HG03039 (cell line): ENCODE measurements at regions not wholly inside any gene's neighbourhood (a gene's known extent, or its start where the extent isn't known, plus 50 kb on each side); places are given as distances from the start of the nearest gene placed in this dataset.

Experiments used
- ATAC-seq: cut with Tn5 transposase; IDR thresholded peaks from one replicate; pipeline ENCODE4 v1.9.1; 2021; ENCODE audit warnings: mild to moderate bottlenecking, moderate library complexity; ENCODE audit not compliant: unreplicated experiment

DNA sequence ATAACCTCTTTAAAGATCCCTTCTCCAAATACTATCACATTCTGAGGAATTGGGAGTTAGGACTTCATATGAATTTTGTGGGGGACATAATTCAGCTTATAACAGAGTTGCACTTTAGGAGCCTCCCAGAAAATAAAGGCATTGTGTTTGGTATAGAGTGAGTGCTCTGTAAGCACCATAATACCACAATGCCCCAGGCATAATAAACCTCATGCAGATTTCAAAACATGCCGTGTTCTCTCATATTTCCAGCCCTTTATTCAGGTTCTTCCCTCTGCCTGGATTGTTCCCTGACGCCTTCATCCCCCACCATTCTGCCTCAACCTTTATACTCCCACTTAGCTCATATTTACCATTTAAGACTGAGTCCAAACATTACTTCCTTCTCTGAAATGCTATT, 398.8 kb upstream of the FAT3 start:
- ATAC-seq = no peak

DNA sequence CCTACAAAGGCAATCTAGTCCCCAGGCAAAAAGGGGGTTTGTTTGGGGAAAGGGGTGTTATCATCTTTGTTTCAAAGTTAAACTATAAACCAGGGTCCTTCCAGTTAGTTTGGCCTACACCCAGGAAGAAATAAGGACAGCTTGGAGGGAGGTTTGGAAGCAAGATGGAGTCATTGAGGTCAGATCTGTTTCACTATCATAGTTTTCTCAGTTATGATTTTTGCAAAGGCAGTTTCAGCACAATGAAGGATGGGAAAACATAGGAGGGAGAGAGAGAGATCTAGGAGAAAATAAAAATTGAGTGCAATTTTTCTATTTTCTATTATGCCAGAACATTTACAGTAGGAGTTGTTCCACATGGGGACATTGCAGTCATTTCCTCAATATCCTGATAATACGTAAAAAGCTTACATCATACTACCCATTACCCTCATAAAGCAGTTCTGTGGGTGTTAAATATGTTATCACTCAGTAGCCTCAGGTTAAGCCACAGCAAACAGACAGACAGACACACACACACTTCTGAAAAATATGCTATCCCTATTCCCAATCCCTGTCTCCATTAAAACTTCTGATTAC, 401.3 kb upstream of the FAT3 start:
- ATAC-seq = no peak

DNA sequence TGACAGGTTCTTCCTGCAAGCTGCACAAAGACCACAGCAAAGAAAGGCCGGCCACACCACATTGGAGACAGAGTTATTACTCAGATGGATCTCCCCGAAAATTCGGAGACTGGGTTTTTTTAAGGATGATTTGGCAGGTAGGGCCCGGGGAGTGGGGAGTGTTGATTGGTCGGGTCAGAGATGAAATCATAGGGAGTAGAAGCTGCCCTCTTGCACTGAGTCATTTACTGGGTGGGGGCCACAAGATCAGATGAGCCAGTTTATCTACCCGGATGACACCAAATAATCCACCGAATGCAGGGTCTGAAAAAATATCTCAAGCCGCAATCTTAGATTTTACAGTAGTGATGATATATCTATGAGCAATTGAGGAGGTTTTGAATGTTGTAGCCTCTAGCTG, 401.8 kb upstream of the FAT3 start:
- no peak for ATAC-seq

DNA sequence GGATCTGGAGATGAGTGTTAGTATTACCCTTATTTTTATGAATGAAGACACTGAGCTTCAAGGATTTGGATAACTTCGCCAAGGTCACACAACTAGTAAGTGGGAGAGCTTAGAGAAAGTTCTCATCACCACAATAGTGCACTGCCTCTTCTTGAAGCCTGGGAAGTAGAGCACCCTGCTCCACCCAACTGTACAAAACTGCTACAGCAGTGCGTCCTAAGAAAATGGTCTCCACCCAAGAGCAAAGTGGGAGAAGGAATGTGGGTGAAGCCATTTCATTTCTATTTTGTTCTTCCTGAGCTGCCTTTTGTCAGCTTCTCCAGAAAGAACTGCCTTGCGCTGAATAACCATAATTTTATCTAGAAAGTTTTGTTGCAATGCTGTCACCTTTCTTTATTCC, 403.9 kb upstream of the FAT3 start:
- no peak for ATAC-seq

DNA sequence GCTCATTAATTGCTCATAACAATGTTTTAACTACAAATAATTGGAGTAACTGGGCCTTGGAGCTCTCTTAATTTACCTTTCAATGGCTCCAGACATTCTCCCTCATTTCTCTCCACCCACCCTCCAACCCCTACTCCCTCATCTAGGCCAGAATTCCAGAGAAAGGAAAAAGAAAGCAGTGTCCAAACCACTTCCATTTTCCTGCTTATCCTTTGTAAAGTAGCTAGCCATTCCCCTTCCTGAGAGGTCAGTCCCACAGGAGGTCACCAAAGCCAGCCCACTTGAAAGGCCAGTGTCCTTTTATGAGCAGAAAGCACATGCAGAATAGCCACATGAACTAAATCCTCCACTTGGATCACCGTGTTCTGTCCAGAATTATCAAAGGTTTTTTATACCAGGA, 404.8 kb upstream of the FAT3 start:
- ATAC-seq = no peak

DNA sequence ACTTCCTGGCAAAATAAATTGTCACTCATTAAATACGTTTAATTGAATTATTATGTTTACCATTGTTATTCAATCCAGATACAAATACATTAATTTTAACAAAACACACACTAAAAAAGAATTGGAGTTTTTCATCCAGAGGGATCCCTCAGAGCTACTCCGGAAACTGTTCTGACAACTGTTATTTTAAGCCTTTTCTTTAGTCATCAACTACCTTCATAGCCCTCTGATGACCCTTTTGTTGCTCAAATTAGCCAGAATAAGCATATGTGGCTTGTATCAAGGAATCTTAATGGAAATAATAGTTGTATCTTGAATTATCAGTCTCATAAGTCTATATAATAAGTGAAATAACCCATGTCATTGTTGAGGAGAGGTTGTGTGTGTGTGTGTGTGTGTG, 405.4 kb upstream of the FAT3 start:
- ATAC-seq = no peak

DNA sequence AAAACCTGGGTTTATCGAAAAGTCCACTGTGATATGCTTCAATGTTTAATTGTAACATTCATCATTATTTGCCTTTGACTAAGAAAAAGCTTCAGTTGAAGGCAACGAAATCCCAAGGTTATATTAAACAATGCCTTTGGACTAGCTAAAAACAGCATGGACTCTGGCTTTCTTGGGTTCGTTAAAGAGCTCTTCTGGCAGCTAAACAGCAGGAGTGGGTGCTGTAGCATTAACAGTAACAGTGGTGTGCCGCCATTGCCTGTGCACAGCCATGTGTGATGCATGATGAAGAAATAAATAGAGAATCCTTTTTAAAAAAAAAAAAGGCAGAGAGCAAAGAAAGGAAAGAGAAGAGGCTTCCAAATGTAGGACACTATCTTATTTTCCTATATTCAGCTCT, 406.6 kb upstream of the FAT3 start:
- no peak for ATAC-seq

DNA sequence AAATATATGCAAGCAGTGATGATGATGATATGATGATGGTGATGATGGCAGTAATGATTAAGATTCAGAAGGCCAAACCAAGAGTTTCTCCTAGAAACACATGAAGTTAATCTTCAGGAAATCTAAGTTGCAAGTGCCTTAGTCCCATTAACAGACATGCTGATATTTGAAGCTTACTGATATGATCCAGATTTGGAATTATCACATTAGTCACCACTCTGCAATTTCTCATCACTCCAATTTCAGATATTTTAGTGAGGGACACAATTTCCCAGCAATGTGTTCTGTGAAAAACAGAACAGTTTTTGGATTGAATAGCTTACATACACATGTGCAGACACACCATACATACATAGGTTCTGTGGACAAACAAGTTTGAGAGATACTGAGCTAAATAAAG, 411.4 kb upstream of the FAT3 start:
- no peak for ATAC-seq

DNA sequence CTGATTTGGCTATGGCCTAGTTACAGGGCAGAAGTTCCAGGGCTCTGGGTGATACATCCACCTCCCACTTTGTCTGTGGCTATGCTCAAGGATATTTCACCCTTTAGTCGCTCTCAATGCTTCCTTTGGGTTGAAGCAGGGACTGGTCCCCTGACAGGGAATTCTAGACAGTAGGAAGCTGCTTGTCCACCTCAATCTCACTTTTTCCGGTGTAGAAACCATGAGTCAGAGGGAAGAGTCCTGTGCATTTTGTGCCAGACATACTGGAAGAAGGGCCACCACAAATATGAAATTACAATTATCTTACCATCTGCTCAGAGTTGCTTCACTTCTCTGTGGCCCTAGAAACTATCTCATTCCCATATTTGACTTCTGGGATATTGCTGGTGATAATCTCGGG, 413.7 kb upstream of the FAT3 start:
- no peak for ATAC-seq

DNA sequence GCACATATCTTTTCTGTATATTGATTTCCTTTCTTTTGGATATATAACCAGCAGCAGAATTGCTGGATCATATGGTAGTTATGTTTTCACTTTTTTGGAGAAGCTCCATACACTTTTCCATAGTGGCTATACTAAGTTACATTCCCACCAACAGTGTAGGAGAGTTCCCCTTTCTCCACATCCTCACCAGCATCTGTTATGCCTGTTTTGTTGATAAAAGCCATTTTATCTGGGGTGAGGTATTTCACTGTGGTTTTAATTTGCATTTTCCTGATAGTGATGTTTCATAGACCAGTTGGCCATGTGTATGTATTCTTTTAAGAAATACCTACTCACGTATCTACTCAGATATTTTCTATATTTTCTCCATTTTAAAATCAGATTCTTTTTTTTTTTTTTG, 419.3 kb upstream of the FAT3 start:
- no peak for ATAC-seq

DNA sequence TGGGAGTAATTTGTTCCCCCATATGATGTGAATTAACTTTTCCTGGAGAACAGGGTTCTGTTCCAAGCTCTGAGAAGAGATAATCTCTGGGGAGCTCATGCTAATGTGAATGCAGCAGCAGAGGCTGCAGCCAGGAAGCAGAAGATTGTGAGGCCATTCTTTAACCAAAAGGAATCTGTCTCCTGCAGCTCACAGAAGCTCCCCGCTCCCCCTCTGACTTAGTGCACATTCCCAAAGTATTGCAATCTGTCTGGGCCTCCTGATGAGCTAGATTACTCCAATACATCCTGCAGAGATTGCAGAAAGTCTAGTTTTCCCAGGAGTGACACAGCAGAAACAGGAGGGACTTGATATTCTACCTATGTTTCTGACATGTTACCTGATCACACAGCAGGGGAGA, 420.6 kb upstream of the FAT3 start:
- no peak for ATAC-seq

DNA sequence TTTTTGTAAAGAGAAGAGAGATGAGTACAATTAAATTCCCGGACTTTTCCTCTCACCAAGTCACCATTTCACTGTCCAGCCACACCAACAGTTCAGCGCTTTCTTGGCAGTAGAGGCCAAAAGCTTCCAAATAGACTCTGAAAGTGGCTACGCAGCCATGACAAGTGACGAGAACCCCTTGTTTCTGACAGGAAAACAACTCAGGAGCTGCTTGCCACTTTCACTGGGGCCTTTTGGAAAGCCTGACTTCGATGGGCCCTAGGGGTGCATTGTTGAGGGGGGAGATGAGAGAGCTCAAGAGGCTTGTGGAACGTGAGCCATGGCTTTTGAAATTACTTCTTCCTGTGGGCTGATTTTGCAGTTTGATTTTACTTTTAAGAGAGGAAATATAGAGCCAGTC, 422.1 kb upstream of the FAT3 start:
- ATAC-seq = no peak

DNA sequence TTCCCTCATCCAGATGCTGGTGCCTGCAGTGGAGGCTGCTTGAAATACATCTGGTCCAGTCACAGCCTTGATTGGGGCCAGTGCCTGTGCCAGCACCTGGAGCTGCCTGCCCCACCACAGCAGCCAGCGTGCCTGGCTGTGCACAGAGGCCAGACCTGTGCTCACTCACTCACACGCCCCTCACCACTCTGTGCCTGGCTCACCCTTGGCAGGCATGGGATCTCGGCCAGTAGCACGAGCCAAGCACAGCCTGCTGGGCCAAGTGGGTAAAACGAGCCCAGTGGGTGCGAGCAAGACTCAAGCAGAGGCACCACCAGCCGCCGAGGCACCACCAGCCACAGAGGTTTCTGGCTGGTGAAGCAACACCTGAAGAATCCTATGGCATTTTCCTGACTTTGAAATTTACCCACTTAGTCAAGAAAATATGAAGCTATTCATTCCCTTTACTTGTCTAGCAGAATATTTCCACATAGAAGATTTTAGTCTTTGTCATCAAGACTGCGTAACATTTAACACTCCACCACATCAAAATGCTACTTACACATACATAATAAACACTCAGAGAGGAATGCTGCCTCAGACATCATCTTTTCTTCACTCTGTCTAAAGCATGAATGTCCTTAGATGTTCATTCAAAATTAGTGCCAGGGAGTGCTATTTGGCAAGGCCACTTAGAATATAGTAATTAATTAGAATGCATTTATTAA, 424.3 kb upstream of the FAT3 start:
- no peak for ATAC-seq

DNA sequence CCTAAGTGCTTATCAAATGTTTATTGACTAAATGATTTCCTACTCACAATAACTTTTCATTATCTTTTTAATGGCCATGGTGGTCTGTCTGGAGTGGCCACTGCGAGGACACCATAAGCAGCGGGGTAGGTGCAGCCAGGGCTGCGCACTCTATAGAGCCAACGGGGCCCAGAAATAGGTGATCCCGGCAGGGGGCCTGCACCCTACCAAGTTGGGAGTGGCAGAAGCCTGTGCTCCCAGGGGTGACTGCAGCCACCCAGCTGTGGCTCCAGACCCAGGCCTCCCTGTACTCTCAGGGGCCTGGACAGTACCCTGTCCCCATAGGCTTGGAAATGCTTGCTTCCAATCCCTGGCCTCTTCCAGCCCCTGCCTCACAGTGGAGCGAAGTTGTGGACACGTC, 426.4 kb upstream of the FAT3 start:
- no peak for ATAC-seq

DNA sequence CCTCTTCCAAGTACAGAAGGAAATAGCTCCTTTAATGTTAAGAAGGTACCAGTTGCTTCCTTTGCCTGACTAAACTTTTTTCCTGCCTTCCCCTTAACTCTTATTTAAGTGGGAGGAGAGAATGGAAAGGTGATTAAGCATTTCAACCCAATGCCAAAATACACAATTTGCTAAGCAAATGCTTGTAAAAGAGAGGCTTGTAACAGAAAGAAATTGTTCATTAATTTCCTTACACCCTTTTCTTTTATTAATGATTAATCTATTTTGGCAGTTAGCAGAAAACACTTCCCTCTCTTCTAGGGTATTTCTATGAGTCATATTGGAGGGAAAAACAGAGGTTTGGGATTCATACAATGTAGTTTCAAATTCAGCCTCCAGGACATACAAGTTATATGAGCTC, 427.6 kb upstream of the FAT3 start:
- no peak for ATAC-seq

DNA sequence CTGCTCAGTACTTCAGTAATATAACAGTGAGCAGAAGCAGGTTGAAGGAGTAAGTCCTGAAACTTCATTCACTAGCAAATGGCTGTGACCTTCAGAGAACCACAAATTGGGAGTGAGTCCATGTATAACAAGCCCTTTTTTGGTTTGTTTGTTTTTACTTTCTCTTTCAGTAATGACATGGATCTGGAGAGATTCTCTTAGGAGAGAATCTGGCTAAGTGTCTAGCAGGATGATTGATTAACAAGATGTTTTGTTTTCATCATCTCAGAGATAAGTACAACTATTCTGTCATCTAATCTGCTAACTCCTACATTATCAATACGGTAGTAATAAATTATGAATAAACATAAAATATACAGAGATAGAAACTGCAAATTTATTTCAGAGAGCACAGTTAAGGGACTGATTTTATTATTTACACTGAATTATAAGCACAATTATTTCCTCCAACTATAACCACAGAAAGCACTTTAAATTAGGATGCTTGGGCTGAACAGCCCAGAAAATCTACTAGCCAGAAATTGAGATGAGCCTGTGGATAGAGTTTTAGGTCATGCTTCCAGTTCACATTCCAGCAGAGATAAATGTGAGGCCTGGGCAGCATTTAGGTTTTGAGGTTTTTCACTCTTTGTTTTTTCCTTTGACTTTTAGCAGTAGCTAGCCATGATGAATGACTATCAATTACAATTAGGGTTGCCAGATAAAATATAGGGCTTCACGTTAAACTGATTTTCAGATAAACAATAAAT, 429.3 kb upstream of the FAT3 start:
- no peak for ATAC-seq

DNA sequence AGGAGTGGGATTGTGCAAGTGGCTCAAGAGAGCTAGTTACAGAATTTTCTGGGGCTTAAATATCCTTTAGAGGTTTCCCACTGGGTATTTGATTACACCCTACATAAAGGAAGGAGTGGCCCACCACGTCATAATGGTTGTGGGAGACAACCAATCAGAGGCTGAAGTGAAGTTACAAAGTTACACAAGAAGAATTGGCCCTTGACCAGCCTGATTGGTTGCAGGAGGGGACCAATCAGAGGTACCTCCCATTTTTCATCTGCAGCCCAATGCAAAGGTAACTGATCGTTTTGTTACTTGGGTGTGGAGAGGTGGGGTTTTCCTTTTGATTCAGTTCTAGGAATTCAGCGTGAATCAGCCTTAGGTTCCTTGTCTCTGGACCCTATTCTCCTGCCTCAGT, 430.5 kb upstream of the FAT3 start:
- ATAC-seq = no peak

DNA sequence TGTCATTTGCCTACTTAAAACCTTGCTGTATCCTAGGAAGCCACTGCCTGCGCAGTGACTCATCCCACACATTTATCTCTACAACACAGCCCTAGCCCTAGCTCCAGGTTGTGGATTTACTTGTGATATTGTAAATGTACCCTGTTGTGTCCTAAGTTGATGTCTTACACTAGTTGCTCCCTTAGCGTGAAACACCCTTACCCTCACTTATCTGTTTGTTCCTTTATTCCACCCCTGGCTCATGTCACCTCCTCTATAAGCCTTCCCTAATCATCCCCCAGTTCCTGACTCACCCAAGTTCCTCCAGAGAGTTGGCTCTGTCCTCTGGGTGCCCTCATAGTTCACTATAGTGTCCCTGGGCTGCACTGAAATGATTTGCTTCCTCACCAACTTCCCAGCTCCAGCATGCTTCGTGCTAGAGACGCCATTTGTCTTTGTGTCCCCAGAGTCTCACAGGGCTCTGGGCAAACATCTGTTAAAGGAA, 431.8 kb upstream of the FAT3 start:
- ATAC-seq = no peak

DNA sequence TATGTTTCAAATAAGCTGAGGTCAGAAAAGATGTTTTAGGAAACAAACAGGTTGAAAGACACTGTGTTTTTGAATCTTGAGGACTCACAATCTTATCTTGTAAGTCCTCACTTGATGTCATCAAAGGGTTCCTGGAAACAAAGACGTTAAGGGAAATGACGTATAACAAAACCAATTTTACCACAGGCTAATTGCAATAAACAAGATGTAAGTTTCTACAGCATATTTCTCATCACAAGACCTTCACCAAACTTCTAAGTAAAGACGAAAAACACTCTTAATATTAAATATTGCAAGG, 433.5 kb upstream of the FAT3 start:
- ATAC-seq = no peak

DNA sequence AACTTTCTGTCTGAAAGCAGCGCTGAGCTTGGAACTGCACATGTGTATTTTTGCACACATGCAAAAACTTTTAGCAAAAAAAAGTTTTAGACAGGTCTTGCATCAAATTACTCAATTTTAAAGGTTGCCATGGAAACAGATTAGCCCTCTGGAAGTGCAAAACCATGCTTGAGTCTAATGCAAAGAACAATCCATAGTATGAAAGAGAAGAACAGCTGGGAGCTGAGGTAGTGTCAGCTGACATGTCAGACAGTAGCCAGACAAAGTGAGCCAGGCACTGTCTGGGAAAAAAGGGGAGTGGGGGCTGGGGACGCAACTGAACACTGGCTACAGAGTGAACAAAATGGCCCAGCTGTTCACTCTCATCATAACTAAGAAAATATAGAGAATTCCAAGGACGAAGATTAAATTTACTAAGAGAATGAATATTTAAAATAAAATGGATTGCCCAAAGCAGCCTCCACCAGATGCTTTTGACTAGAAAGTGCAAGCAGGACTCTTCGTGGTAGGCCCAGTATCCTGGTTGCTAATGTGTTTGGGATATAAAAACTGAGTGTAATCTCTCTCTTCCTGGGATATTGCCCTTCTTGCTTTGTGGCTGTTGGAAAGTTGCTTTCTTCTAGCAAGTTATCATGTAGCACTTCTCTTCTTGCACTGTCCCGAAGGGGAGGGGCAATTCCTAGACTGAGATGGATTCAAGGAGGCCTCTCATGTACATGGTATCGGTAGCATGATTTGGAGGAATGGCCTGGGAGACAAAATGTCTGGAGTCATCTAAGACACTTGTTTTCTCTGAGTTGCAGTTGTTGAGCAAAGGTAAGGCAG, 434.1 kb upstream of the FAT3 start:
- no peak for ATAC-seq

DNA sequence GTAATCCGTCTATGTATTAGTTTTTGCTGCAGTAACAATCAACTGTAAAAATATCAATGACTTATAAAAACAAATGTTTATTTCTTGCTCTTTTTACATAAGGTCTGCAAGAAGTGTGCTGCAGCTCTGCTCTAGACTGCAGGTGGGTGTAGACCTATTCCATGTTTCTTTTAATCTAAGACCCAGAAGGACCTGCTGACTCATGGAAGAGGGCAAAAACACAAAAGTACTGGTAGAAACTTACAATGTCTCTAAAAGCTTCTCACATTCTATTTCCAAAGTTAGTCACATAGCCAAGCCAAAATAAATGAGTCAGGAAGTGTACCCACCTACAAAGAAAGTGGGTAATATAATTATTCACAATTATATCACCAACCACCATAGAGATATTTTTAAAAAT, 435.9 kb upstream of the FAT3 start:
- no peak for ATAC-seq

DNA sequence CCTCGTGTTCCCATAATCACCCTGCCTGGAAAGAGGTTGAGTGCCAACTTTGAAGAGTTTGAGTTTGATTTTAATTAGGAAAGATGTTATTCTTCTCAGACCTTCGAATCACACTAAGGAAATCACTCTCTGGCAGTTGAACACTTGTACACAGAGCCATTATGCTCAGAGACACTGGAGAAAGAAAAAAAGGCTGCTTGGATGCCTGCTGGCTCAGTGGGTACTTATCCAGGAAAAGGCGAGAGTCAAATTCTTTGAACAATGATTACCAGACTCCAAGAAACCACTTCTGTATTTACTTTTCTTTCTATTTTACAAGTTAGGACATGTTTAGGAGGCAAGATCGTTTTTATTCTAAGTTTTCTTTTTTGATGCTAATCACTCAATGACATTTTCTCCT, 438.5 kb upstream of the FAT3 start:
- no peak for ATAC-seq
